SK-N-SH treated with all-trans-retinoic acid at 6 μM for 48 hours (cell line): ENCODE measurements at regions not wholly inside any gene's neighbourhood (a gene's known extent, or its start where the extent isn't known, plus 50 kb on each side); places are given as distances from the start of the nearest gene placed in this dataset.
A peak's percentile ranks its signal among the peaks of the same experiment; 100 is the strongest.

Source experiments
- ATAC-seq: fragments of 200-7000 bp; cut with Tn5 transposase; 3 replicates; pipeline ENCODE4 v1.9.1; 2020; ENCODE audit warnings: mild to moderate bottlenecking, moderate library complexity
- ARNTL ChIP-seq: fragments of 450-650 bp; formaldehyde crosslinking; IDR thresholded peaks from 2 replicates; pipeline ENCODE4 v1.5.0; 2020; ENCODE audit warnings: low read depth, mild to moderate bottlenecking, moderate library complexity, borderline replicate concordance
- BACH2 ChIP-seq: fragments of 250-450 bp; sonication (Bioruptor Pico); IDR thresholded peaks from 2 replicates; pipeline ENCODE4 v1.9.0; 2021; ENCODE audit warnings: mild to moderate bottlenecking, borderline replicate concordance
- CSRNP3 ChIP-seq: fragments of 250-450 bp; sonication (Bioruptor Pico); IDR thresholded peaks from 2 replicates; pipeline ENCODE4 v1.5.1; 2021; ENCODE audit warnings: mild to moderate bottlenecking, moderate library complexity
- ESRRG ChIP-seq: fragments of 250-450 bp; sonication (Bioruptor Pico); IDR thresholded peaks from 2 replicates; pipeline ENCODE4 v1.6.1; 2021; ENCODE audit warnings: mild to moderate bottlenecking
- GLIS3 ChIP-seq: fragments of 250-450 bp; sonication (Bioruptor Pico); IDR thresholded peaks from 2 replicates; pipeline ENCODE4 v1.5.0; 2020; ENCODE audit warnings: mild to moderate bottlenecking, moderate library complexity
- ISL1 ChIP-seq: fragments of 250-450 bp; sonication (Bioruptor Pico); IDR thresholded peaks from 2 replicates; pipeline ENCODE4 v2.1.2; 2022; ENCODE audit warnings: mild to moderate bottlenecking, moderate library complexity
- OSR1 ChIP-seq: fragments of 250-450 bp; sonication (Bioruptor Pico); IDR thresholded peaks from 2 replicates; pipeline ENCODE4 v1.8.0; 2022; ENCODE audit warnings: moderate library complexity, mild to moderate bottlenecking, inconsistent platforms
- POU6F1 ChIP-seq: fragments of 250-450 bp; sonication (Bioruptor Pico); IDR thresholded peaks from 2 replicates; pipeline ENCODE4 v1.8.0; 2021; ENCODE audit warnings: low read depth, mild to moderate bottlenecking, moderate library complexity, borderline replicate concordance
- PPARA ChIP-seq: fragments of 250-450 bp; sonication (Bioruptor Pico); IDR thresholded peaks from 2 replicates; pipeline ENCODE4 v1.5.0; 2020; ENCODE audit warnings: mild to moderate bottlenecking, borderline replicate concordance
- RARB ChIP-seq: fragments of 250-450 bp; sonication (Bioruptor Pico); IDR thresholded peaks from 2 replicates; pipeline ENCODE4 v1.8.0; 2021; ENCODE audit warnings: mild to moderate bottlenecking, moderate library complexity
- TCF4 ChIP-seq: fragments of 250-450 bp; sonication (Bioruptor Pico); IDR thresholded peaks from 2 replicates; pipeline ENCODE4 v1.8.0; 2021; ENCODE audit warnings: mild to moderate bottlenecking, moderate library complexity, borderline replicate concordance
- TOX ChIP-seq: fragments of 250-450 bp; sonication (Bioruptor Pico); IDR thresholded peaks from 2 replicates; pipeline ENCODE4 v1.8.0; 2021; ENCODE audit warnings: mild to moderate bottlenecking, moderate library complexity, borderline replicate concordance
- TSHZ2 ChIP-seq: fragments of 250-450 bp; sonication (Bioruptor Pico); IDR thresholded peaks from 2 replicates; pipeline ENCODE4 v1.5.0; 2020; ENCODE audit warnings: mild to moderate bottlenecking, moderate library complexity
- ZC3H10 ChIP-seq: fragments of 250-450 bp; sonication (Bioruptor Pico); IDR thresholded peaks from 2 replicates; pipeline ENCODE4 v1.5.1; 2021; ENCODE audit warnings: mild to moderate bottlenecking, moderate library complexity
- ZFP3 ChIP-seq: fragments of 250-450 bp; sonication (Bioruptor Pico); IDR thresholded peaks from 2 replicates; pipeline ENCODE4 v1.5.0; 2020; ENCODE audit warnings: mild to moderate bottlenecking, moderate library complexity
- ZNF565 ChIP-seq: fragments of 450-650 bp; formaldehyde crosslinking; conservative IDR thresholded peaks from 2 replicates; pipeline ENCODE4 v1.5.0; 2020; ENCODE audit warnings: low read depth, mild to moderate bottlenecking, moderate library complexity
- ZNF70 ChIP-seq: fragments of 450-650 bp; formaldehyde crosslinking; IDR thresholded peaks from 2 replicates; pipeline ENCODE4 v1.5.0; 2020; ENCODE audit warnings: mild to moderate bottlenecking, moderate library complexity
- TF ChIP-seq, protein P1 (sequence below): fragments of 250-450 bp; sonication (Bioruptor Pico); IDR thresholded peaks from 2 replicates; pipeline ENCODE4 v1.8.0; 2020; ENCODE audit warnings: mild to moderate bottlenecking, moderate library complexity, borderline replicate concordance

GRCh38 chr3:18765161-18765560, 340.0 kb upstream of the SATB1 start (continued):
- no peak for TF ChIP-seq TSHZ2 (CRISPR knock-in tag)

GRCh38 chr3:18761530-18761929, 336.4 kb upstream of the SATB1 start:
- no peak for TF ChIP-seq ZNF70 (CRISPR knock-in tag)
- no peak for TF ChIP-seq TCF4 (CRISPR knock-in tag)
- no peak for TF ChIP-seq BACH2
- TF ChIP-seq TOX, result no peak
- TF ChIP-seq OSR1 (CRISPR knock-in tag), result no peak
- no peak for TF ChIP-seq PPARA (CRISPR knock-in tag)
- no peak for TF ChIP-seq CSRNP3 (CRISPR knock-in tag)
- no peak for TF ChIP-seq ZFP3
- no peak for TF ChIP-seq ZC3H10
- TF ChIP-seq, protein P1, sequence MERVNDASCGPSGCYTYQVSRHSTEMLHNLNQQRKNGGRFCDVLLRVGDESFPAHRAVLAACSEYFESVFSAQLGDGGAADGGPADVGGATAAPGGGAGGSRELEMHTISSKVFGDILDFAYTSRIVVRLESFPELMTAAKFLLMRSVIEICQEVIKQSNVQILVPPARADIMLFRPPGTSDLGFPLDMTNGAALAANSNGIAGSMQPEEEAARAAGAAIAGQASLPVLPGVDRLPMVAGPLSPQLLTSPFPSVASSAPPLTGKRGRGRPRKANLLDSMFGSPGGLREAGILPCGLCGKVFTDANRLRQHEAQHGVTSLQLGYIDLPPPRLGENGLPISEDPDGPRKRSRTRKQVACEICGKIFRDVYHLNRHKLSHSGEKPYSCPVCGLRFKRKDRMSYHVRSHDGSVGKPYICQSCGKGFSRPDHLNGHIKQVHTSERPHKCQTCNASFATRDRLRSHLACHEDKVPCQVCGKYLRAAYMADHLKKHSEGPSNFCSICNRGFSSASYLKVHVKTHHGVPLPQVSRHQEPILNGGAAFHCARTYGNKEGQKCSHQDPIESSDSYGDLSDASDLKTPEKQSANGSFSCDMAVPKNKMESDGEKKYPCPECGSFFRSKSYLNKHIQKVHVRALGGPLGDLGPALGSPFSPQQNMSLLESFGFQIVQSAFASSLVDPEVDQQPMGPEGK (CRISPR knock-in tag), result no peak
- TF ChIP-seq TSHZ2 (CRISPR knock-in tag), result no peak
- no peak for TF ChIP-seq ARNTL (CRISPR knock-in tag)
- TF ChIP-seq ISL1 (CRISPR knock-in tag), result no peak
- ATAC-seq, result no peak

DNA sequence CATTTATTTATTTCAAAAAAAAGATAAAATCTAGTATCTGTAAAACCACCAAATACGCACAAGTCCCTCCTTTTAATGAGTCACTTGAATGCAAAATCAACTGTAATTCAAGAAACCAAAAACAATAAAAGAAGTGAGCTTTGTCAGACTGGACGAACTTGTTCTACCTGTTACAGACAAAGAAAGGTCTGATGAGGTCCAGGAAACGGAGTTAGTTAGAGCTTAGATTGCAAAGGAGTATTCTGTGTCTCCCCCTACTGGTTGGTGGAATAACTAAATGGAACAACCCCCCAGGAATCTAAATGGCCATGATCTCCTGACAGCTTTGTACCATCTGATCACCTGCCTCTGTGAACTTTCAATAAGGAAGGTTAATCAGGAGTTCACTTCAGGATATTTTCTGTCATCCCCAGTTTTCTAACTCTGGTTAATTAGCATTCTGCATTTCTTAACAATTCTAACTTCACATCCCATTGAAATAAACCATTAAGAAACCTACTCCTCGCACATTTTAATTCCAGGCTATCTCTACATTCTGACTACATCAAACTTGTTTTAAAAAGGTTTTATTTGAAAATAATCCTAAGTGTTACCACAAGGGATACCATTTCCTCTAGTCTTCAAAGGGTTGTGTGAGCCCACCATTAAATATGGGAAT, 333.0 kb upstream of the SATB1 start:
- ATAC-seq, result peak; percentile 63; the same call in 2 of the 3 replicates
- TF ChIP-seq POU6F1 (CRISPR knock-in tag) (no peak), TCF4 (CRISPR knock-in tag) (no peak), GLIS3 (CRISPR knock-in tag) (no peak), ZNF565 (CRISPR knock-in tag) (no peak), RARB (CRISPR knock-in tag) (no peak), PPARA (CRISPR knock-in tag) (no peak), BACH2 (no peak), ISL1 (CRISPR knock-in tag) (no peak), ESRRG (CRISPR knock-in tag) (no peak), ARNTL (CRISPR knock-in tag) (no peak), ZFP3 (no peak)
- TF ChIP-seq, all 23 proteins: peak for 0
